Neural cell (in vitro differentiated cells): ENCODE measurements at regions not wholly inside any gene's neighbourhood (a gene's known extent, or its start where the extent isn't known, plus 50 kb on each side); places are given as distances from the start of the nearest gene placed in this dataset.
"Not testable (repeated sequence)": the region's sequence is repeated elsewhere in the genome, so short reads cannot be mapped to it uniquely, and the experiment has no call there.

Source experiments
- H2AFZ ChIP-seq: fragments of 200-600, 300-800 bp; sonication (generic), shearing (Covaris generic); 2 replicates; pipeline ENCODE4 v1.6.0; 2014; ENCODE audit warnings: low read depth, mild to moderate bottlenecking, antibody characterized with exemption, low read length, moderate library complexity
- H3F3A ChIP-seq: fragments of 200-600 bp; shearing (Covaris generic); 2 replicates; pipeline ENCODE4 v1.6.1; 2016; ENCODE audit warnings: mild to moderate bottlenecking, moderate library complexity, mixed read lengths, antibody characterized with exemption, low read length; ENCODE audit not compliant: insufficient read depth, poor library complexity, severe bottlenecking
- H3K27ac ChIP-seq: fragments of 200-600, 300-800 bp; sonication (generic), shearing (Covaris generic); 2 replicates; pipeline ENCODE4 v1.5.1; 2014; ENCODE audit warnings: mild to moderate bottlenecking, low read length, moderate library complexity
- H3K27me3 ChIP-seq: fragments of 300-800, 200-600 bp; sonication (generic), shearing (Covaris generic); 2 replicates; pipeline ENCODE4 v1.6.0; 2014; ENCODE audit warnings: mild to moderate bottlenecking, low read depth, low read length, moderate library complexity; ENCODE audit not compliant: insufficient read depth
- H3K36me3 ChIP-seq: fragments of 300-800, 200-600 bp; sonication (generic), shearing (Covaris generic); 2 replicates; pipeline ENCODE4 v1.5.1; 2014; ENCODE audit warnings: mild to moderate bottlenecking, antibody characterized with exemption, low read length, moderate library complexity; ENCODE audit not compliant: insufficient read depth
- H3K4me2 ChIP-seq: fragments of 300-800, 200-600 bp; sonication (generic), shearing (Covaris generic); 2 replicates; pipeline ENCODE4 v1.6.0; 2014; ENCODE audit warnings: mild to moderate bottlenecking, low read length
- H3K4me3 ChIP-seq: fragments of 300-800, 200-600 bp; sonication (generic), shearing (Covaris generic); 2 replicates; pipeline ENCODE4 v1.5.1; 2014; ENCODE audit warnings: mild to moderate bottlenecking, low read length, moderate library complexity
- H3K79me2 ChIP-seq: fragments of 200-600 bp; shearing (Covaris generic); replicated peaks from 2 replicates; pipeline ENCODE4 v1.6.0; 2014; ENCODE audit warnings: mild to moderate bottlenecking, low read length, moderate library complexity; ENCODE audit not compliant: insufficient read depth
- H3K9ac ChIP-seq: fragments of 300-800, 200-600 bp; sonication (generic), shearing (Covaris generic); 2 replicates; pipeline ENCODE4 v1.6.1; 2016; ENCODE audit warnings: mild to moderate bottlenecking, low read length, mixed read lengths
- H3K9me2 ChIP-seq: fragments of 200-600 bp; shearing (Covaris generic); 2 replicates; pipeline ENCODE4 v1.6.1; 2016; ENCODE audit warnings: mild to moderate bottlenecking, low read length, mixed read lengths; ENCODE audit not compliant: insufficient read depth
- H3K9me3 ChIP-seq: fragments of 200-600, 300-800 bp; sonication (generic), shearing (Covaris generic); 2 replicates; pipeline ENCODE4 v1.6.1; 2016; ENCODE audit warnings: mild to moderate bottlenecking, mixed run types, low read length, moderate library complexity, mixed read lengths
- H4K20me1 ChIP-seq: fragments of 200-600 bp; shearing (Covaris generic); 2 replicates; pipeline ENCODE4 v1.6.1; 2016; ENCODE audit warnings: mild to moderate bottlenecking, mixed run types; ENCODE audit not compliant: insufficient read depth
- CTCF ChIP-seq: fragments of 450-650 bp; IDR thresholded peaks from 2 replicates; pipeline ENCODE4 v1.5.1; 2014; ENCODE audit warnings: antibody characterized with exemption, mild to moderate bottlenecking, moderate library complexity; ENCODE audit not compliant: poor library complexity, severe bottlenecking
- EP300 ChIP-seq: fragments of 450-650 bp; conservative IDR thresholded peaks from 2 replicates; pipeline ENCODE4 v1.6.1; 2014; ENCODE audit warnings: antibody characterized with exemption, mild to moderate bottlenecking, moderate library complexity; ENCODE audit not compliant: poor library complexity, severe bottlenecking
- EZH2 ChIP-seq: fragments of 200-600, 300-800 bp; shearing (Covaris generic), sonication (generic); IDR thresholded peaks from 2 replicates; pipeline ENCODE4 v1.6.1; 2014; ENCODE audit warnings: antibody characterized with exemption, low read length, borderline replicate concordance, mild to moderate bottlenecking; ENCODE audit not compliant: insufficient read depth, poor library complexity, severe bottlenecking
- MXI1 ChIP-seq: fragments of 450-650 bp; conservative IDR thresholded peaks from 2 replicates; pipeline ENCODE4 v1.6.1; 2014; ENCODE audit warnings: antibody characterized with exemption, mild to moderate bottlenecking; ENCODE audit not compliant: poor library complexity, severe bottlenecking
- POLR2AphosphoS5 ChIP-seq: IDR thresholded peaks from 2 replicates; pipeline ENCODE4 v1.6.1; 2012
- RAD21 ChIP-seq: fragments of 450-650 bp; conservative IDR thresholded peaks from 2 replicates; pipeline ENCODE4 v1.6.1; 2014; ENCODE audit warnings: antibody characterized with exemption, mild to moderate bottlenecking, moderate library complexity
- SMC3 ChIP-seq: fragments of 450-650 bp; conservative IDR thresholded peaks from 2 replicates; pipeline ENCODE4 v1.6.1; 2014; ENCODE audit warnings: antibody characterized with exemption, mild to moderate bottlenecking, moderate library complexity; ENCODE audit not compliant: poor library complexity
- TAF1 ChIP-seq: IDR thresholded peaks from 2 replicates; pipeline ENCODE4 v1.6.1; 2012; ENCODE audit warnings: low read depth
- TF ChIP-seq, protein P1 (sequence below): IDR thresholded peaks from 2 replicates; pipeline ENCODE4 v1.6.1; 2012; ENCODE audit warnings: borderline replicate concordance

DNA sequence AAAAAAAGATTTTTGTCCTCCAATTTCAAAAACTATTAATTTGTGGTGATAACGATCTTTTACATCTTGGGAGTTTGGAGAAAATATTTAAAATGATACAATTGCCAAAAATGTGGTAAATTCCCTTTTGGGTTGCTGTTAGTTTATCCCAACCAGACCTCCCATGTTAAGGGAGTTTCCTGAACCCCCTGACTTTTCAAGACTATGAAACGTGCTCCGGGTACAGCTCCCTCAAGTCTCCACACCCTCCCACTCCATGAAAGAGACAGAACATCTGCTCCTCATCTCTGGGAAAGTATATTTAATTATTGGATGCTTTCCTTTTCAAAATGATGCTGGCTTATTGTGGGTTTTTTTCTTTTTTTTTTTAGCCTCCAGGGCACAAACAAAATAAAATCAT is 534.6 kb upstream of the NRP1 start:
- Histone ChIP-seq H4K20me1 (no peaks in the 10 kb centered on the region), H3K9ac (no peak overlapping the region), H3F3A (no peaks in the 10 kb centered on the region), H3K79me2 (no peaks in the 10 kb centered on the region), H3K9me3 (no peaks in the 10 kb centered on the region), H3K4me3 (no peak overlapping the region), H2AFZ (no peak overlapping the region), H3K4me2 (no peak overlapping the region), H3K27me3 (no peaks in the 10 kb centered on the region), H3K9me2 (no peaks in the 10 kb centered on the region), H3K36me3 (no peaks in the 10 kb centered on the region), H3K27ac (no peak overlapping the region)
- TF ChIP-seq CTCF (no peak), SMC3 (no peak), EP300 (no peak), RAD21 (no peak), MXI1 (no peak), POLR2AphosphoS5 (no peak), EZH2 (no peak), TAF1 (no peak)
- TF ChIP-seq, protein P1, sequence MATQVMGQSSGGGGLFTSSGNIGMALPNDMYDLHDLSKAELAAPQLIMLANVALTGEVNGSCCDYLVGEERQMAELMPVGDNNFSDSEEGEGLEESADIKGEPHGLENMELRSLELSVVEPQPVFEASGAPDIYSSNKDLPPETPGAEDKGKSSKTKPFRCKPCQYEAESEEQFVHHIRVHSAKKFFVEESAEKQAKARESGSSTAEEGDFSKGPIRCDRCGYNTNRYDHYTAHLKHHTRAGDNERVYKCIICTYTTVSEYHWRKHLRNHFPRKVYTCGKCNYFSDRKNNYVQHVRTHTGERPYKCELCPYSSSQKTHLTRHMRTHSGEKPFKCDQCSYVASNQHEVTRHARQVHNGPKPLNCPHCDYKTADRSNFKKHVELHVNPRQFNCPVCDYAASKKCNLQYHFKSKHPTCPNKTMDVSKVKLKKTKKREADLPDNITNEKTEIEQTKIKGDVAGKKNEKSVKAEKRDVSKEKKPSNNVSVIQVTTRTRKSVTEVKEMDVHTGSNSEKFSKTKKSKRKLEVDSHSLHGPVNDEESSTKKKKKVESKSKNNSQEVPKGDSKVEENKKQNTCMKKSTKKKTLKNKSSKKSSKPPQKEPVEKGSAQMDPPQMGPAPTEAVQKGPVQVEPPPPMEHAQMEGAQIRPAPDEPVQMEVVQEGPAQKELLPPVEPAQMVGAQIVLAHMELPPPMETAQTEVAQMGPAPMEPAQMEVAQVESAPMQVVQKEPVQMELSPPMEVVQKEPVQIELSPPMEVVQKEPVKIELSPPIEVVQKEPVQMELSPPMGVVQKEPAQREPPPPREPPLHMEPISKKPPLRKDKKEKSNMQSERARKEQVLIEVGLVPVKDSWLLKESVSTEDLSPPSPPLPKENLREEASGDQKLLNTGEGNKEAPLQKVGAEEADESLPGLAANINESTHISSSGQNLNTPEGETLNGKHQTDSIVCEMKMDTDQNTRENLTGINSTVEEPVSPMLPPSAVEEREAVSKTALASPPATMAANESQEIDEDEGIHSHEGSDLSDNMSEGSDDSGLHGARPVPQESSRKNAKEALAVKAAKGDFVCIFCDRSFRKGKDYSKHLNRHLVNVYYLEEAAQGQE: no peak

- not testable (repeated sequence) for H3F3A ChIP-seq, H4K20me1 ChIP-seq
These were observed 532.8 kb upstream of the NRP1 start for GRCh38 chr10:33867199-33867789.

GRCh38 chr10:33863352-33863751 is 528.9 kb upstream of the NRP1 start:
- H3K4me3 ChIP-seq: no peak overlapping the region

More at GRCh38 chr10:33867199-33867789, 532.8 kb upstream of the NRP1 start:
- not testable (repeated sequence) for H3K4me2 ChIP-seq, H3K36me3 ChIP-seq, H3K27me3 ChIP-seq, H3K79me2 ChIP-seq, H3K9ac ChIP-seq, H3K27ac ChIP-seq, H3K9me3 ChIP-seq, H2AFZ ChIP-seq, H3K9me2 ChIP-seq, H3K4me3 ChIP-seq

More at GRCh38 chr10:33863352-33863751, 528.9 kb upstream of the NRP1 start:
- TF ChIP-seq RAD21: no peak
- TF ChIP-seq TAF1: no peak
- TF ChIP-seq EP300: no peak
- TF ChIP-seq, protein P1: no peak
- no peak for TF ChIP-seq POLR2AphosphoS5
- no peak for TF ChIP-seq SMC3
- TF ChIP-seq CTCF: no peak
- TF ChIP-seq EZH2: no peak
- TF ChIP-seq MXI1: no peak
- H3K27me3 ChIP-seq: no peaks in the 10 kb centered on the region
- H3K9me2 ChIP-seq: no peaks in the 10 kb centered on the region
- H2AFZ ChIP-seq: no peak overlapping the region
- H3F3A ChIP-seq: no peaks in the 10 kb centered on the region
- no peaks in the 10 kb centered on the region for H3K79me2 ChIP-seq
- H3K9ac ChIP-seq: no peak overlapping the region
- H3K36me3 ChIP-seq: no peaks in the 10 kb centered on the region
- H3K9me3 ChIP-seq: no peaks in the 10 kb centered on the region
- H3K27ac ChIP-seq: no peak overlapping the region
- H3K4me2 ChIP-seq: no peak overlapping the region
- H4K20me1 ChIP-seq: no peaks in the 10 kb centered on the region
